ENCODE measurements at regions not wholly inside any gene's neighbourhood (a gene's known extent, or its start where the extent isn't known, plus 50 kb on each side); places are given as distances from the start of the nearest gene placed in this dataset.
A peak's percentile ranks its signal among the peaks of the same experiment; 100 is the strongest.
"Not testable (repeated sequence)": the region's sequence is repeated elsewhere in the genome, so short reads cannot be mapped to it uniquely, and the experiment has no call there.

DNA sequence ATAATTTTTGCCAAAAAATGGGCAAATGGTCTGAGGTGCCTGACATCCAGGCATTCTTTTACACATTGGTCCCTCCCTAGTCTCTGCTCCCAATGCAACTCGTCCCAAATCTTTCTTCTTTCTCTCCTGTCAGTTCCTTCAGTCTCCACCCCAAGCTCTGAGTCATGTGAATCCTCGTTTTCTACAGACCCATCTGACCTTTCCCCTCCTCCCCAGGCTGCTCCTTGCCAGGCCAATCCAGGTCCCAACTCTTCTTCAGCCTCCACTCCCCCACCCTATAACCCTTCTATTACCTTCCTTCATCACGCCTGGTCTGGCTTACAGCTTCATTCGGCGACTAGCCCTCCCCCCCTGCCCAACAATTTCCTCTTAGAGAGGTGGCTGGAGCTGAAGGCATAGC is 55.3 kb downstream of the BBS10 start:
- in situ Hi-C loops (cut with MboI; ENCODE audit: low sequenced_read_pairs); H3K9me3 ChIP-seq; H3K4me3 ChIP-seq; H3K4me1 ChIP-seq; DNase-seq (ENCODE audit: low spot score in 2 of 2); H3K27me3 ChIP-seq (ENCODE audit: low read depth); H3K36me3 ChIP-seq (replicated peaks): not testable (repeated sequence)

DNA sequence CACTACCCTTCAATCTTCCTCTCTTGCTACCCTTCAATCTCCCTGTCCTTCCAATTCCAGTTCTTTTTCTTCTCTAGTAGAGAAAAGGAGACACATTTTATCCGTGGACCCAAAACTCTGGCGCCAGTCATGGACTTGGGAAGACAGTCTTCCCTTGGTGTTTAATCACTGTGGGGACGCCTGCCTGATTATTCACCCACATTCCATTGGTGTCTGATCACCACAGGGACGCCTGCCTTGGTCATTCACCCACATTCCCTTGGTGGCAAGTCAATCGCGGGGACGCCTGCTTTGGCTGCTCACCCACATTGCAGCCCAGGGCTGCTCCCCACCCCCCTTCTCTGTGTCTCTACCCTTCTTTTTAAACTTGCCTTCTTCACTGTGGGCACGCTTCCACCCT is 55.9 kb downstream of the BBS10 start:
- H3K36me3 ChIP-seq (replicated peaks); H3K27me3 ChIP-seq (ENCODE audit: low read depth); H3K4me3 ChIP-seq; H3K9me3 ChIP-seq; in situ Hi-C loops (cut with MboI; ENCODE audit: low sequenced_read_pairs); H3K4me1 ChIP-seq; DNase-seq (ENCODE audit: low spot score in 2 of 2): not testable (repeated sequence)

DNA sequence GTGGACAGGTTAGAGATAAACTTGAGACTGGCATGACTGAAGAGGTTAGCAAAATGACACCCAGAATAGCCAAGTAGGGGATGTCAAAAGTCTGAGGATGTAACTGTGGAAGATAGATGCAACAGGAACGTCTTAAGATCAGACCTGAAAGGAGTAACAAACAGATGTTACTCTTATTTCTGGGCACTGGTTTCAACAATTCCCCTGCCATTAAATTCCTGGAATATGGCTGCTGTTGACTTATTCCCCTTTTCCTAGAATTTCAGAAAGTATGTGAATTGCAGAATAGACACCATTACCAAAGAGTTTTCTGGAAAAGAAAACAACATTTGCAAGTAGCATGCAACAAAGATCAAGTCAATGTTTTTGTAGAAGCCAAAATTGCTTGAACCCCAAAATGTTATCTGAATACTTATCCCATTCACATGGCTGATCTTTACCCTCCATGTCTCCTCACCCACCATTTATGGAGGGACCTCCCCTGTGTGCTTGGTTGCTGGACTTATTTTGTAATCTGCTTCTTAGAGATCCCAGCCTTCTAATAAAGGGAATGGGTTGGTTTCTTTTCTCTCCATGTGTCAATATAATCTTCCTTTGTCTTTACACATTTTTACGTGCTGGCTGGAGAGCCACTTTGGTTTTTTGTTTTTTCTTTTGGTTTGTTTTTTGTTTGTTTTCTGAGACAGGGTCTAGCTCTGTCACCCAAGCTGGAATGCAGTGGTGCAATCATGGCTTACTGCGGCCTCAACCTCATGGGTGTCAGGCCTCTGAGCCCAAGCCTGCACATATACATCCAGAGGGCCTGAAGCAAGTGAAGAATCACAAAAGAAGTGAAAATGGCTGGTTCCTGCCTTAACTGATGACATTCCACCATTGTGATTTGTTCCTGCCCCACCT is 57.0 kb downstream of the BBS10 start:
- Histone ChIP-seq H3K9me3 (no peaks in the 10 kb centered on the region; the same call in 1 of the 2 replicates), H3K4me1 (no peaks in the 10 kb centered on the region), H3K4me3 (no peak overlapping the region), H3K36me3 (replicated peaks) (no peaks in the 10 kb centered on the region), H3K27me3 (ENCODE audit: low read depth) (peaks cover 5% of the 10 kb centered on the region; the same call in 1 of the 2 replicates)
- in situ Hi-C loops (cut with MboI; ENCODE audit: low sequenced_read_pairs) = no loop called here
- no peak for DNase-seq (ENCODE audit: low spot score in 2 of 2)

DNA sequence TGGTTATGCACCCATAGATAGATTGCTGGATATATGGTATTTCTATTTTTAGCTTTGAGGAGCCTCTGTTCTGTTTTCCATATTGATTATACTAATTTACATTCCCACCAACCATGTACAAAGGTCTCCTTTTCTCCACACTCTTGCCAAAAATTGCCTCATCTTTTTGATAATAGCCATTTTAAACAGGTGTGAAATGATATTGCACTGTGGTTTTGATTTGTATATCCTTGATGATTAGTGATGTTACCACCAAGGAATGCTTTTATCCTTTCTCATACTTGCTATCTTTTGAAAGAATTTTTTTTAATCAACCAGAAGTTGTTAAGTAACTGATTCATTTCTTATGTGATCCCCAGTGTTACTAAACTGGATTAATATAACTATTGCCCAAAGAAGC is 60.0 kb downstream of the BBS10 start:
- H3K27me3 ChIP-seq (ENCODE audit: low read depth) = peaks cover 5% of the 10 kb centered on the region; the same call in 1 of the 2 replicates
- in situ Hi-C loops (cut with MboI; ENCODE audit: low sequenced_read_pairs) = no loop called here
- no peak for DNase-seq (ENCODE audit: low spot score in 2 of 2)

DNA sequence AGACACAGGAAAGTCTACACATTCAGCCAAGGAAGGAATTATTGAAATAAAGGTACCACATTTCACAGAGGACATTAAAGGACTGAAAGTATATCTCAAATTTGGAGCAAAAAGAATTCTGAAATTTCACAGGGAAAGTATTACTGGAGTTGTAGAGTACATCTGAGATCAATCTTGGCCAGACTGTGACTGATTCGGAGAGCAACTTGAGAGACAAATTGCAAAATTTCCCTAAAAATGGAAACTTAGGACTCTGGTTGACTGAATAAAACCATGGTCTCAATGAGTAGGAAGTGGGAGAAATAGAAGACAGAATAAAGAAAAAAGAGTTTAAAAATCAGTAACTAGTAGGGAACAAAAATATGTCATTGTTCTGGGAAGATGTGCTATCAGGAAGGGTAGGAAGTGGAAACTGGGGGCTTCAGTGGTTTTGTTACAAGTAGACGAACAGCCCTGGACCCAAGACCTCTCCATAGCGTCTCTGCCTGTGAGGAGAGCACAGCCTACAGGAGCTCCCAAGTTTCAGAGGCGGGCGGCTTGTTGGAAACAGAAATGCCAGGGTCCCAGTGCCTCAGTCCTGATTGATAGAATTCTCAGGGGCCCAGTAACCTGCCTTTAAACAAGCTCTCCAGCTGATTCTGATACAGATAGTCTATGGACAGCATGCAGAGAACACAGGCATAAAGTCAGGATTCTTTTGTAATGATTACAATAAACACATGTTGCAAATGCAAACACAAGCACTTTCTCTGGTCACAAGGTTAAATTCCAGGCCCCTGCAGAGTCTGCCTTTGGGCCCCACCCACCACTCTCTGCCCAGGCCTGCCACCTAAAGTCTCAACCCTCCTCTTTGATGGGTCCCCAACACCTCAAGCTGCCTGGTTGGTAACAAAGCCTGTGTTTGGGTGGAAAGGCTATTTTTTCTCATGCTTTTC is 63.1 kb downstream of the BBS10 start:
- no peaks in the 10 kb centered on the region for H3K4me1 ChIP-seq
- no peaks in the 10 kb centered on the region; the same call in 1 of the 2 replicates for H3K9me3 ChIP-seq
- H3K36me3 ChIP-seq (replicated peaks) = no peaks in the 10 kb centered on the region
- H3K27me3 ChIP-seq (ENCODE audit: low read depth) = peaks cover 5% of the 10 kb centered on the region; the same call in 1 of the 2 replicates
- peak; percentile 39 to 51 for DNase-seq (ENCODE audit: low spot score in 2 of 2)
- in situ Hi-C loops (cut with MboI; ENCODE audit: low sequenced_read_pairs) = no loop called here
- H3K4me3 ChIP-seq = no peak overlapping the region

More for the DNA sequence above, 60.0 kb downstream of the BBS10 start:
- Histone ChIP-seq H3K4me3 (no peak overlapping the region), H3K9me3 (no peaks in the 10 kb centered on the region; the same call in 1 of the 2 replicates), H3K36me3 (replicated peaks) (no peaks in the 10 kb centered on the region), H3K4me1 (no peaks in the 10 kb centered on the region)

DNA sequence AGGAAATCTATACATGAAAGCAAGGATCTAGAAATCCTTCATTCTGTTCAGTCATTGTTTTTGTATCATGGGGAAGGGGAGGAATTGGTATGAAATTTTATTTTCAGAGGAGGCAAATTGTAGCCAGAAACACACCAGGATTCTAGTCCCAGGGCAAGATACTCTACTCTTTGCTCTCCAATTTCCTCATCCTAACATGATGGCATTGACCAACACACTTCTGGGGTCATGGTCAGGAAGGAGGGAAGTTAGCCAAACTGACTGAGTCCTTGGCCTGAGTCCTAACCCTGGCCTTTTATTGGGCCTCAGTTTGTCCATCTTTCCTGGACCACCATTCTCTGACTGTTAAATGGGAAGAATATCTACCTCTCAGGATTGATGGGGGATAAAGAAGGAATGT is 65.5 kb downstream of the BBS10 start:
- no peaks in the 10 kb centered on the region for H3K36me3 ChIP-seq (replicated peaks)
- H3K9me3 ChIP-seq = no peaks in the 10 kb centered on the region
- H3K4me3 ChIP-seq = no peak overlapping the region
- in situ Hi-C loops (cut with MboI; ENCODE audit: low sequenced_read_pairs) = no loop called here
- H3K4me1 ChIP-seq = no peaks in the 10 kb centered on the region
- no peaks in the 10 kb centered on the region for H3K27me3 ChIP-seq (ENCODE audit: low read depth)
- no peak for DNase-seq (ENCODE audit: low spot score in 2 of 2)

DNA sequence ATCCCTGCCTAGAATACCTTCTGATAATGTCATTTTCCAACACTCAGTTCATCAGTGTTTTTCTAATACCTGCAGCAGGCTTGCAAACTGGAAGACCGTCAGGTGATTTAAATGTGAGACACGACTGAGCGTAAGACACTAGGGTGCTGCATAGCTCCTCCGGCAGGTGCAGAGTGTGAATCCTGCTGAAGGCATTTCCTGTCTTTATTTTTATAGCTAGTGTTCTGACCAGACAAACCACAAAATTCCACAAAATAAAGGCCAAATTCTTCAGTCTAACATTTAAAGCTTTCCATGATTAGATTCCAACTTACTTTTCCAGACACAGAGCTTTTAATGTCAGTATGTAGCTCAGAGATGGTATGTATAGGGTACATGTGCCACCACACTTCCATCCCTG is 70.7 kb downstream of the BBS10 start:
- in situ Hi-C loops (cut with MboI; ENCODE audit: low sequenced_read_pairs) = no loop called here
- H3K9me3 ChIP-seq = no peaks in the 10 kb centered on the region
- H3K4me1 ChIP-seq = no peaks in the 10 kb centered on the region
- H3K36me3 ChIP-seq (replicated peaks) = no peaks in the 10 kb centered on the region
- no peaks in the 10 kb centered on the region for H3K27me3 ChIP-seq (ENCODE audit: low read depth)
- no peak for DNase-seq (ENCODE audit: low spot score in 2 of 2)
- no peak overlapping the region for H3K4me3 ChIP-seq

DNA sequence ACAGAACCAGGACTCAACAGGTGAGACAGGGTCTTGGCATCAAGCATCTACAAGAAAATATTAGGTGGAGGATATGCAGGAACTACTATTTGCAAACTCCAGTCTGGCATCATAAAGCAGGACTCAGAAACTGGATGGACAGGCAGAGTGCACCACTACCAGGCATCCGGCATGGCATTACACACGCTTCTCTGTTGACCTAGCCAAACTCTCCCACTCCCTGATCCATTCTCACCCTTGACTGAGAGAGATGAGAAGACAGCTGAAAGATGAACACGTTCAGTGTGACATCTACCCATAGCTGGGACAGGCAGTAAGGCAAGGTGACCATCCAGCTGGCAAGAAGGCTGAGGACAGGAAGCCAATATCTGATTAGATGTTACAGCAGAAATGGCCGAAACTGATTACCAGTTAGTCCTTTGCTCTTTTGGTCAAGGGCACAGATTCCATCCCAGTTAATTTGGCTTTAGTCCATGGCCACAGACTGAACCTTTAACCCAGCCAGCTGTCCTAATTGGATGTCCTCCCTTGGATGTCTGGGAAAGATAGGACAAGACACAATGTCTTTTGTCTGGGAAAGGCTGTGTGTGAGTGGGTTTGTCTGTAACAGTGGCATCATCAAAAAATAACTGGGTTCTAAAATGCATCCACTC is 71.6 kb downstream of the BBS10 start:
- H3K4me3 ChIP-seq = no peak overlapping the region
- no peak for DNase-seq (ENCODE audit: low spot score in 2 of 2)
- no peaks in the 10 kb centered on the region for H3K27me3 ChIP-seq (ENCODE audit: low read depth)
- H3K36me3 ChIP-seq (replicated peaks) = no peaks in the 10 kb centered on the region
- peaks cover 2% of the 10 kb centered on the region; the same call in 1 of the 2 replicates for H3K4me1 ChIP-seq
- H3K9me3 ChIP-seq = no peaks in the 10 kb centered on the region
- in situ Hi-C loops (cut with MboI; ENCODE audit: low sequenced_read_pairs) = no loop called here

DNA sequence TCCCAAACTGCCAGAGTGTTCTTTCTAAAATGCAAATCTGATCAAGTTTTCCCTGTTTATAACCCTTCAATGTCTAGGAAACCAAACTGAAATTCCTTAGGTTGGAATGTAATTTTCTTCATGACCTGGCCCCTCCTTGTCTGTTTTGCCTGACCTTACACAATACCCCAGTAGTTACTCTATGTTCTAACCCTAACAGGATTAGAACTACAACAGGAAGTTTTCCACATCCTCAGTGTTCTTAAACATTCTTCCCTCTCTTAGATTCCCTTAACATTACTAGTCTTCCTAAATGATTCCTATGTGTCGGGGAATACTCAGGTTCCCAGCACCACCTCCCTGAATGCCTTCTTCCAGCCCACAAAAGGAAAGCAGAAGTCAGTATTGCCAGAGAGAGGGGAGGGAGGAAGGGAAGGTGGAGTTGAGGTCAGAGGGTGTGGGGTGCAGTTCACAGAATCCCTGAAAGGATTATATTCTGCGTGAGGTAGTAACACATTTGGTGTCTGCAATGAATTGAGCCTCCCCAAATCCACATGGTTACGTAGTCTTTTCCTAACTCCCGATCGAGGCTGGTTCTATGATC is 72.6 kb downstream of the BBS10 start:
- Histone ChIP-seq H3K9me3 (no peaks in the 10 kb centered on the region), H3K27me3 (ENCODE audit: low read depth) (no peaks in the 10 kb centered on the region), H3K4me1 (peaks cover 5% of the 10 kb centered on the region; the same call in 1 of the 2 replicates), H3K36me3 (replicated peaks) (no peaks in the 10 kb centered on the region), H3K4me3 (no peak overlapping the region)
- DNase-seq (ENCODE audit: low spot score in 2 of 2) = no peak
- in situ Hi-C loops (cut with MboI; ENCODE audit: low sequenced_read_pairs) = no loop called here

DNA sequence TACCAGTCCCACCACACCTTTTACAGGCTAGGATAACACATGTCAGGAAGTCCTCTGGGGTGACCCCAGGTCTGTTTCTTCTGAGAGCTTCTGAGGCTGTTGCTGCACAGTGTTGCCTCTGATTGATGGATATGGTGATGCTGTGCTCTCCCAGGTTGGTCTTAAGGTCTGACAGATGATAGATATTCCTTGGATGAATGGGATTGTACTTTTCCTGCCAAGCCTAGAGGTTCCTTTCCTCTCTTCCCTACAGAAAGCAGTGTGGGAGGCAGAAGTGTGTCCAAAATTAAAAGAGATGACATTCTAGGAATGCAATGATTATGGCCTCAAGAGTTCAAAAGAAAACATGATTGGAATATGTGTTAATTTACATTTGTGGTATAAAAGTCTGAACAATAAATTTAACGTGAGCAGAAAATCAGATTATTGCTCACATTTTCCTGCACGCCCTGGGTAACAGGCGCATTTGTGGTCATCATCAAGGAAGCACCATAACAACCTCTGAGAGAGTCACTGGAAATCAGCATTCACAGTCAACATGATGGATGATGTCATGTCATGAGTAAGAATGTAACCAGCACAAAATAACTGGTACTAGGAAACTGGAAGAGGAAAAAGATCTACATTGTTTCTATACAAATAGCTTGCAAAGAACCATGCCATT is 73.7 kb downstream of the BBS10 start:
- no peak for DNase-seq (ENCODE audit: low spot score in 2 of 2)
- in situ Hi-C loops (cut with MboI; ENCODE audit: low sequenced_read_pairs) = no loop called here

DNA sequence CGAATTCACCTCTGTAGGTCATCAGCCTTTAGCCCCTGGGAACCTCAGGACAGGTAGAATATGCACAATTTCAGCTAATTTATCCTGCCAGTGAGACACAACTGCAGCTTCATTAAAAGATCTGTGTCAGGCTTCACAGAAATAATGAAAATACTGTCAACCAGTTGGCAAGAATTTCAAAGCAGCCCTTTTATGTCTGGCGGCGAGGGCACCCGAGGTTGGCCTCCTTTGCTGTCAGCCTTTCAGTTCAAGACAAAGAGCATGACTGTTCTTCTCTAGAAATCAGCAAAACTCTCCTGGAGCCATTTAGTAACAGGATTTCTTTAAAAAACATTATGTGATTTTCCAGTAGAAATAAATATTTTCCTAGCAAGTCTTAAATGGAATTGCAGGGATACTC is 75.9 kb downstream of the BBS10 start:
- in situ Hi-C loops (cut with MboI; ENCODE audit: low sequenced_read_pairs) = no loop called here
- DNase-seq (ENCODE audit: low spot score in 2 of 2) = no peak
- Histone ChIP-seq H3K4me1 (peaks cover 5% of the 10 kb centered on the region; the same call in 1 of the 2 replicates), H3K36me3 (replicated peaks) (no peaks in the 10 kb centered on the region), H3K4me3 (no peak overlapping the region), H3K9me3 (no peaks in the 10 kb centered on the region), H3K27me3 (ENCODE audit: low read depth) (no peaks in the 10 kb centered on the region)

More for the DNA sequence above, 73.7 kb downstream of the BBS10 start:
- Histone ChIP-seq H3K9me3 (no peaks in the 10 kb centered on the region), H3K36me3 (replicated peaks) (no peaks in the 10 kb centered on the region), H3K4me1 (peaks cover 5% of the 10 kb centered on the region; the same call in 1 of the 2 replicates), H3K4me3 (no peak overlapping the region), H3K27me3 (ENCODE audit: low read depth) (no peaks in the 10 kb centered on the region)

DNA sequence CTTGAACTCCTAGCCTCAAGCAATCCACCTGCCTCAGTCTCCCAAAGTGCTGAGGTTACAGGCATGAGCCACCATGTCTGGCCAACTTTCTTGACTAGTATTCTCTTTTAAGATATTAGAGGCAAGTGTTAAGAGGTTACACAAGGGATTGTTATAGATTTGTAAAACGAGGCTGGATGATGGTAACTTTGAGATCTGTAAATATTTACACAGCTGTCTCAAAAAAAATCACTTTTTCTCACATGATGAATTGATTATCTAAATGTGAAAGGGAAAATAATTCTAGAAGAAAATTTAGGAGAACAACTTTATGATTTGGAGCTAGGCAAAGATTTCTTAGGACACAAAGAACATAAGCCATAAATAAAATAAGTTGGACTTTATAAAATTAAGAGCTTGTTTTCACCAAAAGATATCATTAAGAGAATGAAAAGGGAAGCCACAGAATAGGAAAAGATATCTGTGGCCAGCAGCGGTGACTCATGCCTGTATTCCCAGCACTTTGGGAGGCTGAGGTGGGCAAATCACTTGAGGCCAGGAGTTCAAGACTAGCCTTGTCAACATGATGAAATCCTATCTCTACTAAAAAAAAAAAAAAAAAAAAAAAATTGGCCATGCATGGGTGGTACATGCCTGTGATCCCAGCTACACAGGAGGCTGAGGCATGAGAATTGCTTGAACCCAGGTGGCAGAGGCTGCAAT is 77.4 kb downstream of the BBS10 start:
- in situ Hi-C loops (cut with MboI; ENCODE audit: low sequenced_read_pairs) = no loop called here
- no peak for DNase-seq (ENCODE audit: low spot score in 2 of 2)

More for the DNA sequence above, 77.4 kb downstream of the BBS10 start:
- no peaks in the 10 kb centered on the region for H3K9me3 ChIP-seq
- no peaks in the 10 kb centered on the region for H3K27me3 ChIP-seq (ENCODE audit: low read depth)
- H3K4me3 ChIP-seq = no peak overlapping the region
- no peaks in the 10 kb centered on the region for H3K36me3 ChIP-seq (replicated peaks)
- peaks cover 5% of the 10 kb centered on the region; the same call in 1 of the 2 replicates for H3K4me1 ChIP-seq
